ENCODE measurements at regions not wholly inside any gene's neighbourhood (a gene's known extent, or its start where the extent isn't known, plus 50 kb on each side); places are given as distances from the start of the nearest gene placed in this dataset.
"Not testable (repeated sequence)": the region's sequence is repeated elsewhere in the genome, so short reads cannot be mapped to it uniquely, and the experiment has no call there.

DNA sequence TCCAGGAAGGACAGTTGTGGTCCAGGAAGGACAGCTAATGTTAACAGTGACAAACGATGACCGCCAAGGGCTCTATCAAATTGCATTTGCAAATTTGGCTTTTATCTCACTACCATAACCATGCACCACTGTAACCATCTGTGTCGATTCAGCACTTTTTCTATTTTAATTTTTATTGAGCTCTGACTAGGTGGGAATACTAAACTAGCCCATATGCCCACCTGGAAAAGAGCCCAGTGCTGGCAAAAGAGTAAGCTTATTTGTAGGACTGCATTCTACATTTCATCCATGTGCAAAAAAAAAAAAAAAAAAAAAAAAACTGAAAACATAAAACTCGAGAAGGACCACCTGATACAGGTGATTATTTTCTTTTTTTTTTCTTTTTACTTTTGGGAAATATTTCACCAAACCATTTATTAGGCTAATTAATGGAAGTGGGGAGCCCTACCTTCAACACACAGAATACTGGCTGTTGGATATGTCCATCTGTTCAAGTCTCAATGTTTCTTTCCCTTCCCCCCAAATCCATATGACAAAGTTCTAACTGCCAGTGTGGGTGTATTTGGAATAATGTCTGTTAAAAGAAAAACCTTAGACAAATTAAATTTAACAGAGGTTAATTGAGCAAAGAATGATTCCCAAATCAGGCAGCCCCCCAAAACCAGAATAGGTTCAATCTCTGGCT lies 99.5 kb upstream of the MXRA5 start:
- TF ChIP-seq, protein P1, sequence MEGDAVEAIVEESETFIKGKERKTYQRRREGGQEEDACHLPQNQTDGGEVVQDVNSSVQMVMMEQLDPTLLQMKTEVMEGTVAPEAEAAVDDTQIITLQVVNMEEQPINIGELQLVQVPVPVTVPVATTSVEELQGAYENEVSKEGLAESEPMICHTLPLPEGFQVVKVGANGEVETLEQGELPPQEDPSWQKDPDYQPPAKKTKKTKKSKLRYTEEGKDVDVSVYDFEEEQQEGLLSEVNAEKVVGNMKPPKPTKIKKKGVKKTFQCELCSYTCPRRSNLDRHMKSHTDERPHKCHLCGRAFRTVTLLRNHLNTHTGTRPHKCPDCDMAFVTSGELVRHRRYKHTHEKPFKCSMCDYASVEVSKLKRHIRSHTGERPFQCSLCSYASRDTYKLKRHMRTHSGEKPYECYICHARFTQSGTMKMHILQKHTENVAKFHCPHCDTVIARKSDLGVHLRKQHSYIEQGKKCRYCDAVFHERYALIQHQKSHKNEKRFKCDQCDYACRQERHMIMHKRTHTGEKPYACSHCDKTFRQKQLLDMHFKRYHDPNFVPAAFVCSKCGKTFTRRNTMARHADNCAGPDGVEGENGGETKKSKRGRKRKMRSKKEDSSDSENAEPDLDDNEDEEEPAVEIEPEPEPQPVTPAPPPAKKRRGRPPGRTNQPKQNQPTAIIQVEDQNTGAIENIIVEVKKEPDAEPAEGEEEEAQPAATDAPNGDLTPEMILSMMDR (IDR thresholded peaks at IDR 0.05) = no peak
- DNase-seq (ENCODE audit: low spot score in 2 of 2) = no peak
- H3K36me3 ChIP-seq = no peaks in the 10 kb centered on the region
- H3K4me3 ChIP-seq = no peak overlapping the region
- intact Hi-C loops (cut with DNase I) = no loop called here
- H3K27ac ChIP-seq = no peak overlapping the region
- H3K27me3 ChIP-seq = no peaks in the 10 kb centered on the region
- H3K4me1 ChIP-seq = no peaks in the 10 kb centered on the region
- no peaks in the 10 kb centered on the region for H3K9me3 ChIP-seq

DNA sequence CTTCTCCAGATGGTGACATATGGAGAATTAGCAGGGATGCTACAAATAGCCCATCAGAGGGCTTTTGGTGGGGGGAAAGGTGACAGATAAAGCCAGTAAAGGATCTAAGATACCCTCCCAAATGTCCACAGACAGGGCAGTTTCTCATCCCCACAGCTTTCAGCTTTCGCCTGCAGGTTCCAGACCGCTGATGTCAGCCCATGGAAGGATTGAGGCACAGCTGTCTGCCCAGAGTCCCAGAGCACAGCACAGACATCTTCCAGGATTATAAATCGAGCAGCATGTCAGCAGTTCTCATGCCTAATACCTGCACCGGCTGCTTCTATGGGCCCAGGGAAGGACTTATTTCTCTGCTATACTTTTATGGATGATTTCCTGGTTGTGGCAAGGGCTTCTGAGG lies 96.7 kb upstream of the MXRA5 start:
- TF ChIP-seq, protein P1 (IDR thresholded peaks at IDR 0.05) = no peak
- no peak overlapping the region for H3K4me3 ChIP-seq
- intact Hi-C loops (cut with DNase I) = no loop called here
- no peaks in the 10 kb centered on the region for H3K36me3 ChIP-seq
- no peaks in the 10 kb centered on the region for H3K27me3 ChIP-seq
- H3K27ac ChIP-seq = no peak overlapping the region
- H3K4me1 ChIP-seq = no peaks in the 10 kb centered on the region
- H3K9me3 ChIP-seq = no peaks in the 10 kb centered on the region
- DNase-seq (ENCODE audit: low spot score in 2 of 2) = no peak

DNA sequence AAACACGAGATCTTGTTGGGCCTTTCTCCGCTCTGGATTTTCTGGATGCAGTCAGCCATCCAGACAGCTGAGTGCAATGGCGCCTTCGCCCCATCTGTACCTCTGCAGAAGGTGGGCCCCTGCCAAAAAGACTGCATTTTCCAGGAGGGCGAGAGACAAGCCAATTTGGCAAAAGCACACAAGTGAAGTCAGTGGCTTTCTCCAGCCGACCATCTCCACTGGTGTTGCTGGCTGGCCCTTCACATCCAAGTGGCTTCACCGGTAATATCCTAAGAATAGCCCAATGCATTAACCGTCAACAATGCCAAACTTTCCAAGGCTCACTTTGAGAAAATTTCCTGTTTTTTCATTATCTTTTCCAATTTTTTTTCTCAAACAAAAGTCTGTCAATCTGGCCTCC lies 96.2 kb upstream of the MXRA5 start:
- intact Hi-C loops (cut with DNase I) = no loop called here

DNA sequence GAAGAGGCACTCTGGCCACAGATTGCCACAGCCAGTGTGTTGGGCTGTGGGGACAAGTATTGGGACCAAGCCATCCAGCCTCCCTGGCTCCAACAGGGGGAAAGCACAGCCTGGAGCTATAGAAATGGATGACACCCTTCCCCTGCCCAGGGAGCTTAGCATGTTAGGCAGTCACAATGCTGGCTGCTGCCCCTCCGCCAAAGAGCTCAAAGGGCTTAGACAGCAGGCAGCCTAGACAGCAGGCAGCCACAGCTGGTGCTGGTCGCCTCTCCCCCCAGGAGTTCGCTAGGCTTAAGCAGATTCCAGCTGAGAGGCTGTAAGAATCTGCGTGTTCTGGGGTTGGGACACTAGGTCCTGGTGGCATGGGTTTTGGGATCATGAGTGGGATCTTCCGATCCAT lies 94.5 kb upstream of the MXRA5 start:
- H3K4me1 ChIP-seq = no peaks in the 10 kb centered on the region
- no peak overlapping the region for H3K27ac ChIP-seq
- no peaks in the 10 kb centered on the region for H3K36me3 ChIP-seq
- intact Hi-C loops (cut with DNase I) = no loop called here
- H3K4me3 ChIP-seq = no peak overlapping the region
- TF ChIP-seq, protein P1 (IDR thresholded peaks at IDR 0.05) = no peak
- H3K9me3 ChIP-seq = no peaks in the 10 kb centered on the region
- DNase-seq (ENCODE audit: low spot score in 2 of 2) = no peak
- no peaks in the 10 kb centered on the region for H3K27me3 ChIP-seq

More for the DNA sequence above, 96.2 kb upstream of the MXRA5 start:
- no peaks in the 10 kb centered on the region for H3K27me3 ChIP-seq
- H3K4me1 ChIP-seq = no peaks in the 10 kb centered on the region
- TF ChIP-seq, protein P1 (IDR thresholded peaks at IDR 0.05) = no peak
- no peak overlapping the region for H3K4me3 ChIP-seq
- no peaks in the 10 kb centered on the region for H3K9me3 ChIP-seq
- DNase-seq (ENCODE audit: low spot score in 2 of 2) = no peak
- no peak overlapping the region for H3K27ac ChIP-seq
- no peaks in the 10 kb centered on the region for H3K36me3 ChIP-seq

DNA sequence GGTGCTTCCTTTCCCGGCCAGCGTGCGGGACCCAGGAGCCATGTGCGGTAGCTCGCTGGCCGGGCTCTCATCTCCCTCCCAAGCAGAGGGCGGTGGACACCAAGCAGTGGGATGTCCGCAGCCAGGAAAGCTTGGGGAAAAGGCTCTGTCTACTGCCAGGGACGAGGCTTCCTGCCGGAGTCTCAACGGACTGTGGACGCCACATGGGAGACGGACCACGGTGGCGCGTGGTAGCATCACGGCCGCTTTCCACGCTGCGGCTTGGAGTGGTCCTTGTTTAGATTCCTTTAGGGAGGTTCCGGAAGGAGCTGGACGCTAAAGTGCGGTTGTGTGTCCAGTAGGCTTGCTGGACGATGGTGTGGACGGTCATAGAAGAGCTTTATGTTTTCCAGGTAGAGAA lies 89.5 kb upstream of the MXRA5 start:
- H3K9me3 ChIP-seq; intact Hi-C loops (cut with DNase I); H3K36me3 ChIP-seq; H3K27ac ChIP-seq; DNase-seq (ENCODE audit: low spot score in 2 of 2); H3K4me1 ChIP-seq; H3K27me3 ChIP-seq; H3K4me3 ChIP-seq: not testable (repeated sequence)

DNA sequence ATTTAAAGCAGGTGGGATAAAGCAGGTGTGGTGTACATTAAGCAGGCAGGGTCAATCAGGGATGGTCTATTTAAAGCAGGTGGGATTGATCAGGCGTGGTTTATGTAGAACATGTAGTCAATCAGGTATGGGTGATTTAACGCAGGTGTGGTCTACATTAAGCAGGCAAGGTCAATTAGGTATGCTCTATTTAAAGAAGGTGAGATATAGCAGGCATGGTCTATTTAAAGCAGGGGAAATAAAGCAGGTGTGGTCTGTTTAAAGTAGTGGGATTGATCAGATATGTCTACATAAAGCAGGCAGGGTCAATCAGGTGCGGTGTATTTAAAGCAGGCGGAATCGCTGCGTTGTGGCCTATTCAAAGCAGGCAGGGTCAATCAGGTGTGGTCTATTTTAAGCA lies 88.6 kb upstream of the MXRA5 start:
- Histone ChIP-seq H3K4me1 (no peaks in the 10 kb centered on the region), H3K27me3 (no peaks in the 10 kb centered on the region), H3K9me3 (no peaks in the 10 kb centered on the region), H3K4me3 (no peak overlapping the region), H3K27ac (no peak overlapping the region), H3K36me3 (no peaks in the 10 kb centered on the region)
- DNase-seq (ENCODE audit: low spot score in 2 of 2) = no peak
- intact Hi-C loops (cut with DNase I) = no loop called here
- TF ChIP-seq, protein P1 (IDR thresholded peaks at IDR 0.05) = no peak

Measured in ascending aorta (tissue), 2 donors.